Keratinocyte (primary cell): ENCODE measurements at regions not wholly inside any gene's neighbourhood (a gene's known extent, or its start where the extent isn't known, plus 50 kb on each side); places are given as distances from the start of the nearest gene placed in this dataset.

Experiments used
- DNase-seq: peaks from one replicate; pipeline ENCODE4 v3.0.0-alpha.2; 2011; ENCODE audit warnings: low read depth, missing footprints, low spot score
- FAIRE-seq: peaks from 2 replicates; lab custom pipeline; 2011; peaks lifted over from hg19 to GRCh38; lab: Jason Lieb, UNC
- H2AFZ ChIP-seq: 2 replicates; pipeline ENCODE4 v1.6.0; 2012; ENCODE audit warnings: low read length, control low read depth, inconsistent platforms; ENCODE audit not compliant: control insufficient read depth
- H3K27ac ChIP-seq: 2 replicates; pipeline ENCODE4 v1.5.1; 2011; ENCODE audit warnings: low read length; ENCODE audit not compliant: control insufficient read depth, insufficient read depth
- H3K27me3 ChIP-seq: 3 replicates; pipeline ENCODE4 v1.6.0; 2011; ENCODE audit warnings: low read length; ENCODE audit not compliant: control insufficient read depth, insufficient read depth; ENCODE audit errors: extremely low read depth
- H3K36me3 ChIP-seq, 2 experiments: 2 replicates in 1 of 2; 3 replicates in 1 of 2; pipeline ENCODE4 v1.5.1; 2011; ENCODE audit warnings: low read length in 2 of 2, mild to moderate bottlenecking in 1 of 2; ENCODE audit not compliant: control insufficient read depth in 2 of 2, insufficient read depth in 2 of 2; ENCODE audit errors: extremely low read depth in 1 of 2
- H3K4me1 ChIP-seq: 3 replicates; pipeline ENCODE4 v1.5.1; 2011; ENCODE audit warnings: low read length; ENCODE audit not compliant: control insufficient read depth, insufficient read depth; ENCODE audit errors: extremely low read depth
- H3K4me2 ChIP-seq: 3 replicates; pipeline ENCODE4 v1.6.0; 2011; ENCODE audit warnings: low read depth, low read length; ENCODE audit not compliant: control insufficient read depth, insufficient read depth; ENCODE audit errors: extremely low read depth
- H3K4me3 ChIP-seq, 3 experiments: fragments of 200-600 bp in 1 of 3; sonication (generic) in 1 of 3; 2 replicates in 2 of 3; 3 replicates in 1 of 3; pipeline ENCODE4 v1.5.1; 2011 to 2016; ENCODE audit warnings: low read length in 3 of 3, mild to moderate bottlenecking in 3 of 3, control low read depth in 2 of 3, inconsistent platforms in 1 of 3, low read depth in 1 of 3, mixed read lengths in 1 of 3, mixed run types in 1 of 3, moderate library complexity in 1 of 3; ENCODE audit not compliant: control insufficient read depth in 2 of 3, insufficient read depth in 2 of 3; ENCODE audit errors: extremely low read depth in 1 of 3
- H3K79me2 ChIP-seq: 2 replicates; pipeline ENCODE4 v1.6.0; 2012; ENCODE audit warnings: low read length; ENCODE audit not compliant: control insufficient read depth, insufficient read depth
- H3K9ac ChIP-seq: 3 replicates; pipeline ENCODE4 v1.6.0; 2011; ENCODE audit warnings: low read length; ENCODE audit not compliant: control insufficient read depth, insufficient read depth; ENCODE audit errors: extremely low read depth
- H3K9me1 ChIP-seq: 3 replicates; pipeline ENCODE4 v1.6.0; 2011; ENCODE audit warnings: low read length; ENCODE audit not compliant: control insufficient read depth, insufficient read depth; ENCODE audit errors: extremely low read depth
- H3K9me3 ChIP-seq: 2 replicates; pipeline ENCODE4 v1.5.1; 2012; ENCODE audit warnings: low read depth, low read length; ENCODE audit not compliant: control insufficient read depth
- H4K20me1 ChIP-seq: 3 replicates; pipeline ENCODE4 v1.6.0; 2011; ENCODE audit warnings: low read length; ENCODE audit not compliant: control insufficient read depth, insufficient read depth; ENCODE audit errors: extremely low read depth
- EZH2 ChIP-seq: IDR thresholded peaks from one replicate; pipeline ENCODE4 v1.6.1; 2012; ENCODE audit warnings: inconsistent platforms, mild to moderate bottlenecking, low read length, moderate library complexity
- dilution Hi-C: fragments of 300-500 bp; cut with MboI; formaldehyde crosslinking; loops from one replicate; pipeline ENCODE4 v1.7.0; 2020; ENCODE audit warnings: low sequenced_read_pairs; ENCODE audit not compliant: extremely low pct_ligation_motif_present
- TF ChIP-seq, protein P1 (sequence below), 3 experiments: IDR thresholded peaks in 1 of 3; conservative IDR thresholded peaks in 1 of 3; optimal IDR thresholded peaks in 1 of 3; 2 replicates in 2 of 3; 3 replicates in 1 of 3; pipeline versions ENCODE3 to v1.5.1; 2011; ENCODE audit warnings: low read length in 3 of 3, mild to moderate bottlenecking in 3 of 3, moderate library complexity in 2 of 3, control low read depth in 1 of 3, inconsistent platforms in 1 of 3; ENCODE audit not compliant: insufficient read depth in 2 of 3; ENCODE audit errors: extremely low read depth in 1 of 3

DNA sequence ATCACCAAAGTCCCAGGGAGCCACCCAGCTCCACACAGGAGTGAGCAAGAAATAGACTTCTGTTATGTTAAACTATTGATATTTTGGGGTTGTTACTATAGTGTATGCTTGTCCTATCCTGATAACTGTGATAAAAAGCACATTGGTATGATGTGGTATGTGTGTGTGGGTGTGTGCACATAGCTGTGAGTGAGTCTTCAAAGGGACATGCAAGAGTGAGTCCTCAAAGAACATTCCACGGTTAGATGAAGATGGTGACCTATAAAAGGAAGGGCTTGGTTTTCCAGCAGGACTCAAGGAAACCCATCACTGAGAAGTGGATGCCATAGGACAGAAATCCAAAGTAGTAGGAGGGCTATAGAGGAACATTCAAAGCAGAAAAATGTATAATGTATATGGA lies 342.9 kb downstream of the TSN start:
- dilution Hi-C loops = no loop called here

DNA sequence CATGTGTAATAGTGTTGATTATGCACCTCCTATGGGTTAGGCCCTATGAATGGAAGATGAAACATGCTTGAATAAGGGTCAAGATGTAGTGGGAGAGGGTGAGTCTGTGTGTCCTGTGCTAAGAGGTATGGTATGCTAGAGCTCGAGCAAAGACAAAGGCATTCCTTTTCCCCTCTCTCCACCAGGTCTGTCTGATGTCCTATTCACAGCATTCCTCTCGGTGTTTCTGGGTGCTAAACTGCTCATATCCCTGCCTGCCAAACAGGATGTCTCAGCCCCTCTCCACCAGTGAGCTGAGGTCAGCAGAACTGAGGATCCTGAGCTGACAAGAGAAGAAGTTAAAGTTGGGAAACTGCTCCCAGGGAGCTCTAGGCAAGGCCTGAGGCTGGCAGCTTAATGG lies 344.9 kb downstream of the TSN start:
- Histone ChIP-seq H3K4me2 (no peak overlapping the region), H3K9ac (no peak overlapping the region), H3K36me3 (no peaks in the 10 kb centered on the region), H3K9me1 (no peaks in the 10 kb centered on the region), H3K27me3 (no peaks in the 10 kb centered on the region), H3K9me3 (no peaks in the 10 kb centered on the region), H4K20me1 (no peaks in the 10 kb centered on the region), H3K27ac (no peak overlapping the region), H3K4me3 (no peak overlapping the region), H2AFZ (no peak overlapping the region), H3K4me1 (no peaks in the 10 kb centered on the region), H3K79me2 (no peaks in the 10 kb centered on the region)
- dilution Hi-C loops = no loop called here
- DNase-seq (no peak), FAIRE-seq (no peak)
- TF ChIP-seq, protein P1, sequence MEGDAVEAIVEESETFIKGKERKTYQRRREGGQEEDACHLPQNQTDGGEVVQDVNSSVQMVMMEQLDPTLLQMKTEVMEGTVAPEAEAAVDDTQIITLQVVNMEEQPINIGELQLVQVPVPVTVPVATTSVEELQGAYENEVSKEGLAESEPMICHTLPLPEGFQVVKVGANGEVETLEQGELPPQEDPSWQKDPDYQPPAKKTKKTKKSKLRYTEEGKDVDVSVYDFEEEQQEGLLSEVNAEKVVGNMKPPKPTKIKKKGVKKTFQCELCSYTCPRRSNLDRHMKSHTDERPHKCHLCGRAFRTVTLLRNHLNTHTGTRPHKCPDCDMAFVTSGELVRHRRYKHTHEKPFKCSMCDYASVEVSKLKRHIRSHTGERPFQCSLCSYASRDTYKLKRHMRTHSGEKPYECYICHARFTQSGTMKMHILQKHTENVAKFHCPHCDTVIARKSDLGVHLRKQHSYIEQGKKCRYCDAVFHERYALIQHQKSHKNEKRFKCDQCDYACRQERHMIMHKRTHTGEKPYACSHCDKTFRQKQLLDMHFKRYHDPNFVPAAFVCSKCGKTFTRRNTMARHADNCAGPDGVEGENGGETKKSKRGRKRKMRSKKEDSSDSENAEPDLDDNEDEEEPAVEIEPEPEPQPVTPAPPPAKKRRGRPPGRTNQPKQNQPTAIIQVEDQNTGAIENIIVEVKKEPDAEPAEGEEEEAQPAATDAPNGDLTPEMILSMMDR (optimal IDR thresholded peaks at IDR 0.05 in 1 of 3, IDR thresholded peaks at IDR 0.05 in 1 of 3, conservative IDR thresholded peaks at IDR 0.05 in 1 of 3; ENCODE audit: extremely low read depth in 1 of 3, insufficient read depth in 2 of 3, low read length in 3 of 3) = no peak
- no peak for TF ChIP-seq EZH2

More for the DNA sequence above, 342.9 kb downstream of the TSN start:
- DNase-seq = no peak
- no peak for FAIRE-seq
- Histone ChIP-seq H3K27ac (no peak overlapping the region), H3K27me3 (no peaks in the 10 kb centered on the region), H3K4me2 (no peak overlapping the region), H3K4me3 (no peak overlapping the region), H3K9me3 (no peaks in the 10 kb centered on the region), H2AFZ (no peak overlapping the region), H4K20me1 (no peaks in the 10 kb centered on the region), H3K79me2 (no peaks in the 10 kb centered on the region), H3K4me1 (no peaks in the 10 kb centered on the region), H3K9me1 (no peaks in the 10 kb centered on the region), H3K36me3 (no peaks in the 10 kb centered on the region), H3K9ac (no peak overlapping the region)
- no peak for TF ChIP-seq EZH2
- TF ChIP-seq, protein P1 (optimal IDR thresholded peaks at IDR 0.05 in 1 of 3, IDR thresholded peaks at IDR 0.05 in 1 of 3, conservative IDR thresholded peaks at IDR 0.05 in 1 of 3; ENCODE audit: extremely low read depth in 1 of 3, insufficient read depth in 2 of 3, low read length in 3 of 3) = no peak
